NCI-H1930 (cell line): ENCODE measurements at regions not wholly inside any gene's neighbourhood (a gene's known extent, or its start where the extent isn't known, plus 50 kb on each side); places are given as distances from the start of the nearest gene placed in this dataset.

ENCODE experiments used
- DNase-seq, 2 experiments: peaks; one replicate each; lab custom pipeline; 2025; lab: John Stamatoyannopoulos, UW

- DNase-seq, result no peak
Observed at GRCh38 chr14:49016381-49016780, 569.8 kb downstream of the RPS29 start.

DNA sequence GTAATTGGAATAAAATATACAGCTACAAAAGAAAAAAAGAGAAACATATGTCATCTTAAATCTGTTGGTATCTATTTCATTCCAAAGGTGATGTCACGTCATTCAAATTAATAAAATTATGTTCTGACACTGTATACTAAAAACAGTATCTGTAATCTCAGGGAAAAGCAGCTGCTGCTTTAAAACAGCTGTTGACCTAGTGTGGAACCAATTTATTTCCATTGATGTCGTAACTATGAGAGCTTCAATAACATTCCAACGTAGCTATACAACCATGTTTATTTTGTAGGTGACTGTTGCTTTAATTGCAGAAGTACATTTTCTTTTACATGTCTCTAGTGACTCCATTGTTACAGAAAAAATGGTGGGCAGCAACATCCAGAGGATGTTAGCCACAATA is 571.7 kb downstream of the RPS29 start:
- DNase-seq, result peak; percentile 33 to 35

DNA sequence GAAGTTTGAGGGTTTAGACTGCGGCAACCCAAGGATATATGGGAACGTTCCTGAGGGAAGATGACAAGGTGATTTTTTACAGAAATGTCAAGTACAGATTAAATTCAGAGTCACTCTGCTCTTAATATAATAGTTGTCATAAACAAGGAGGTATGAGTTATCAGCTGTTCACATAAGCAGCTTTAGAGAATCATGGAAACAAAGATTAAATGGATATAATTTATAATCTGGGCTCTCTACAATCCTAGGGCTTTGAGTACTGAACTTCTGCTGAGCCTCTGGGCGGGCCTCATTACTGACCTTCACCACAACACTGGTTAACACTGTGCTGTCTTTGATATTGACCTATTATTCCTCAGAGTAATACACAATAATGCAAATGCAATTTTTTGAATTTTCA is 577.8 kb downstream of the RPS29 start:
- no peak for DNase-seq

DNA sequence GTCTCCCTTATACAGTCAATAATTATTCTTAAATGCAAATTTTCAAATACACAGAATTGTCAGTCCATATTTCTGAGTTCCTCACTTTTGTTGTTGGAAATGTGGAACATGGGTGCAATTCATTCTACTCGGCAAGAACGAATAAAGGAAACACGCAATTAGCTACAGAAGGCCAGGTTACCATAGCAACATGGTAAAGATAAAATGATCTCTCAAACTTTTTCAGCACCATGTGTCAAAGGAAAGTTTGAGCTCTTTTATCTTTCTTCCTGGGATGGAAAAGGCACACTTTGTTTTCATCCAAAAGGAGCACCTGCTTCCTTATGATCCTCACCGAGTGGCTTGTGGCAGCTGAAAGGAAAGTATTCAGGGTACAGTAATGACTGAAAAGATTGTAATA is 595.0 kb downstream of the RPS29 start:
- DNase-seq, result no peak

DNA sequence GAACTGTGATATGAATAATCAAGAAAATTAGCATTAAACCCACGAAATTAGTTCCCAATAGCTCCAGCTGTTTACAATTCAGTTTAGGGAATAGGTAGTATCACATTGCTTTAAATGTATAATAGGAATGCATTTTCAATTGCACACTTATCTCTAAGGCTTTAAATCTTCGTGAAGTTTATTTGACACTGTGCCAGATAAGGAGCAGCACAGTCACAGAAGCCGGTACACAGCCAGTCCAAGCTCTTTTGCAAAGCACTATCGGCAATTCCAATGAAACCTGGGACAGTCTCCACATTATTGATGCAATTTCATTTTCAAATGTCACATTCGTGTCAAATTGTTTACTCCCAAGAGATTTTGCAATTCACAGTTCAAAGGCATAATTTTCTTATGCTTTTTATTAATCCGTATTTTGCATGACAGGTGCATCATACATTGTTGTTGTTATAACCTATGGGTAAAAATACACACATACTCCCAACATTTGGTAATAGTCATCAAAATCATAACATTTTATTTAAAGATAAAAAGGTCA is 602.8 kb downstream of the RPS29 start:
- DNase-seq, result no peak

DNA sequence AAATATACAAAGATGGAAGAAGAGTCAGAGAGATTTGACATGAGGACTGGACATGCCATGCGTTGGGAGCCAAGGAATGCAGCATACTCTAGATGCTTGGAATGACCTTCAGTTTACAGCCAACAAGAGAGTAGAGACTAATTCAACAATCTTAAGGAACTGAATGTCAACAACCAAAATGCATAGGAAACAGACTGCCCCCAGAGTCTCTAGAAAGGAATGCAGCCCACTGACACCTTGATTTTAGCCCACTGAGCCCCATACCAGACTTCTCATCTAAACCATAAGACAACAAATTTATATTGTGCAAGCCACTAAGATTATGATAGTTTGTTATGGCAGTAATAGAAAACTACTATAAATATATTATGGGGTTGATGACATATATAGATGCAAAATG is 611.2 kb downstream of the RPS29 start:
- DNase-seq, result no peak

DNA sequence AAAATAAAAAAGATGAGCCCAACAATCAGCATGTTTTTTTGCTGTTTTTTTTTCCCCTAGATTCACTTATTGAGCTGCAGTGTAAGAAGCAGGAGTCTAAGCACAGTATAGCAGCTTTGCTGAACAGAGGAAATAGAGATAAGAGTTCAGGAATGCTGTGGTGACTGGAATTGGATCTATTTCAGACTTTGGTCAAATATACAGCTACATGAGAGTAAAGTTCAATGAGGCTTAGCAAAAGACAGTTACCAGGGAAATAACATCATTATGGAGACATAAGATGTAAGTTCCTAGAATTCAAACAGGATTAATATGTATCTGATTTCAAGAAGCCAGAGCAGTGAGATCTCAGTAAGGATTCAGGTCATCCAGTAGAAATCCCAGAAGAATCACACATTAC is 613.0 kb downstream of the RPS29 start:
- no peak for DNase-seq

DNA sequence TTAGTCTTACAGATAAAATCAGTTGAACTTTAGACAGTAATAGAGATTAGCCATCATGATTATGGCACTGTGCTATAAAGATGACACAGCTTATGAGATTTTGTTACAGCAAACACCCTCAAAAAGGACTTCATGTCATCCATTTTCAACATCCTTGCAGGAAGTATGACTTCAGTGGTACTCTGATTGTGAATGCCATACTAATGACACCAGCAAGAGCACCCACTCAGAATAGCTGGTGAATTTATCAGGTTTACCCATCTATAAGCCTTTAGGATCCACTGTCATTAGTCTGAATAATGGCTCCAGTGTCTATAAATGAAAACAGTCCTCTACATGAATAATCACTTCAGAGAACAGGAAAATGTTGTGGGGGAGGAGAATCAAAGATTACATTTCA is 615.2 kb downstream of the RPS29 start:
- DNase-seq, result no peak

DNA sequence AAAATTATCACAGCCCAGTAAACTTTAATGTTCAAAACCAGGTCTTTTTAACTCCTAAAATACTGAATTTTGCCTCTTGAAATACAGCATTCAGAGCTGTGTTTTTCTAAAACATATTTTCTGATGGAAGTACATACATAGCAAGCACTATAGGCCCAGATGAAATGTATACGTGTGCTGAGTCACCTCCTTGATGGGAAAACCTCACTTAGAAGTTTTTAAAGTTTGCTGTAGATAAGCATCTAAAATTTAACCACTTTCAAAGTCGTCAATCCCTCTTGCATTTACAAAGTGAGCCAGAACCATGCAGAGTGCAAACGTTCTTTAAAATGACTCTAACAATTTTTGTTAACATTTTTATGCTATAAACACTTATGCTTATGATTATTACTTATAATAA is 618.8 kb downstream of the RPS29 start:
- no peak for DNase-seq

- no peak for DNase-seq
Observed at GRCh38 chr14:48963231-48963790, 622.9 kb downstream of the RPS29 start.

DNA sequence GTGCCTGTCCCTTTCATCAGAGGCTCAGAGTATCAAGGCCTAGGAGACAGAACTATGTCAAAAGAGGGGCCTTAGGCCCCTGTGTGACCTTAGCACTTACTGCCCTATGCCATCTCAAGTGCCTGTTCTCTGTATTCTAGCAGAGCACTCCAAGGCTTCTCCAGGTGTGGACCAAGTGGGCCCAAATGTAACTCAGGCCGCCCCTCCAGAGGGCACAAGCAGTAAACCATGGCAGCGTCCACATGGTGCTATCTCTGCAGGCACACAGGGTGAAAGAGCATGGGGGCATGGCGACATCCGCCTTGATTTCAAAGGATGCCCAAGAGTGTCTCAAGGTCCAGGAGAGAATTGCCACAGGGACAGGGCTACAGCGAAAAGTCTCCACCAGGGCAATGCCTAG is 628.7 kb downstream of the RPS29 start:
- DNase-seq, result no peak

DNA sequence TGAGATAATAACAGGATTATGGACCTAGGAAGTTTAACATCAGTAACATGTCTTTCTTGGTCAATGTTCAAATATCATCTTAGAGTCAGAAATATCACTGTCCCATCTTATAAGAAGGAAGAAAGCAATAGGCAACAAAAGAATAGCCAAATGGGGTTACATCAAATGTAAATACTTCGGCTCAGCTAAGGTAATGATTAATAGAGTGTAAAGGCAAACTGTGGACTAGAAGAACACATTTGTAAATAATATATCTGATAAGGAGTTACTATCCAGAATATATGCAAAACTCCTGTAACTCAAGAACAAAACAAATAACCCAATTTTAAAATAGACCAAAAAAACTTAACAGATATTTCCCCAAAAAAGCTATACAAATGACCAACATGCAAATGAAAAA is 630.3 kb downstream of the RPS29 start:
- no peak for DNase-seq

GRCh38 chr14:48954446-48954845 is 631.7 kb downstream of the RPS29 start:
- DNase-seq, result no peak

GRCh38 chr14:48944809-48945208 is 641.4 kb downstream of the RPS29 start:
- DNase-seq, result no peak

GRCh38 chr14:48943913-48944312 is 642.3 kb downstream of the RPS29 start:
- no peak for DNase-seq

GRCh38 chr14:48937541-48938195 is 648.5 kb downstream of the RPS29 start:
- no peak for DNase-seq

DNA sequence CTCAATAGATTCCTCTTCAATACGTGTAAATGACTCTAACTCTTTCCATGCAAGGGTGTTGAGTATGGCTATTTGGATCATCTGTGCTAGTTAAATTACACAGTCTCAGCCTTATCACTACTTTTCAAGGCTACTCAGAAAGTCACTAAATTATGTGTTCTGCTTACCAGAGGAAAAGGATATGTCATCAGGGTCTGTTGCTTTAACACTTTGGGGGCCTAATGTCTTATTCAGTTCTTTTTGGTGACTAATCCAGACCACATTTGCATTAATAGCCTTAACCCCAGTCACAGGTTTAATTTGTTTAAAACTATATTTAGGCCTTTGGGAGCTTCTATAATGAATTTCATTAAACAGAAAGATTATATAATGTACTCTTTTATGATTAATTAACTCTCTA is 649.3 kb downstream of the RPS29 start:
- no peak for DNase-seq

GRCh38 chr14:48936362-48936761 is 649.8 kb downstream of the RPS29 start:
- no peak for DNase-seq

DNA sequence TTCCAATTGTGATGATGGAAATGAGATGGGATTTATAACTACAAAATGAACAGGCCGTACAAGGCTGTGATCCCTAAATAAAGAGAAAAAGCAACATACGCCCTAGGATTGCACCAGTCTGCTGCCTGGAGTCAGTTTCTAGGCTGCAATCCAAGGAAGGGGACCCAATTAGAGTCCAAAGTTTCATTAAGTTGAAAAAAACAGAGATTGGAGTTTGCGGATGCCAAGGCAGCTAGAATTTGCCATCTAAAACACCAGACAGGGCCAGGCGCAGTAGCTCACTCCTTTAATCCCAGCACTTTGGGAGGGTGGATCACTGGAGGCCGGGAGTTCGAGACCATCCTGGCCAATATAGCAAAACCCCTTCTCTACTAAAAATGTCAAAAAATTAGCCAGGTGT is 661.0 kb downstream of the RPS29 start:
- no peak for DNase-seq

GRCh38 chr14:48914921-48915320 is 671.3 kb downstream of the RPS29 start:
- no peak for DNase-seq

GRCh38 chr14:48914382-48914781 is 671.8 kb downstream of the RPS29 start:
- no peak for DNase-seq

GRCh38 chr14:48900565-48900964 is 685.6 kb downstream of the RPS29 start:
- DNase-seq, result no peak

GRCh38 chr14:48890333-48890732 is 695.8 kb downstream of the RPS29 start:
- DNase-seq, result no peak

DNA sequence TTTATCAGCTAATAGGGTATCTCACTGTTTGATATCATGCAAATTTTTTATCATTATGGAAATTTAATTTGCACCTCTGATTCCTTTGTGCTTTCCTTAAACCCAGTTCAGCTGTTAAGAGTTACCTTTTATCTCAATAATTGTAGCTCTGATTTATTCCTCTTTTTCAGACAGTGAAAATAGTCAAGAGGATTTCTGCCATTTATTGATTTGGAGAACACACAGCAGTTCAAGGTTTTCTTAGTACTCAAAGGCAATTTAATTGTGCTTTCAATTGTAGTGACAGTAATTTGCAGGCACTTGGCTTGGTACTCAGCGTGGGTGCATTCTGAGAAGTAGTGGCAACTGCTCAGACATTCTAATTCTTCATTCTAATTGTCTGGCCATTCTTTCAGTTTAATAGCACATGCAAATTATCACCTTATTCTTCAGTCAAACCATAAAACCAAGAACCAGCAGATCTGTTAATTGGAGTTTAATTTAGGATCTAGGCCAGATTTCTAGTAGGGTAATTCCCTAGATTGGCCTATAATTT is 709.3 kb downstream of the RPS29 start:
- no peak for DNase-seq
